Tibial nerve (tissue), 3 donors: ENCODE measurements at regions not wholly inside any gene's neighbourhood (a gene's known extent, or its start where the extent isn't known, plus 50 kb on each side); places are given as distances from the start of the nearest gene placed in this dataset.

ENCODE experiments used
- POLR2A ChIP-seq, 2 donors: fragments of 450-650 bp; IDR thresholded peaks; one replicate each; pipeline ENCODE4 v1.6.1; 2017; ENCODE audit warnings: antibody characterized with exemption in 2 of 2, mild to moderate bottlenecking in 2 of 2, moderate library complexity in 2 of 2
- TF ChIP-seq, protein P1 (sequence below), 5 experiments: fragments of 200-600 bp in 3 of 5; fragments of 450-650 bp in 2 of 5; sonication (generic) in 3 of 5; IDR thresholded peaks; one replicate each; pipeline ENCODE4 v1.5.1; 2016 to 2019; ENCODE audit warnings: antibody characterized with exemption in 5 of 5, mild to moderate bottlenecking in 3 of 5, moderate library complexity in 2 of 5

DNA sequence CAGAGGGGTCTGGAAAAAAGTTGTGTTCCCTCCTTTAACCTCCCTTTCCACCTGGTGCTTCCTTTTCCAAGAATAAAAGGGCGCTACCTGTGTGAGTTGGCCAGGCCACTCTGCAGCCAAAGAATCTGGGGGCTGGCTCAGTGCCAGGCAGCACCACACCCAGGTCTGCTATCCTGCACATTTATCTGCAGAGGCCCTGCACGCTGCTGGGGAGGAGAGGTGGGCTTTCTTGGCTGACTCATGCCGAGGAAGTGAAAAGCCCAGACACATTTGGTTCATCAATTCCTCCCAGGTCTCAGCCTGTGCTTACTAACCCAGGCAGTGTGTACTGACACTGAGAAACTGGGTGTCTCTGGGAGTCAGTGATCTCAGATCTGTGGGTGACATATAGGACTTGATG, 79.8 kb upstream of the F3 start:
- TF ChIP-seq, protein P1, sequence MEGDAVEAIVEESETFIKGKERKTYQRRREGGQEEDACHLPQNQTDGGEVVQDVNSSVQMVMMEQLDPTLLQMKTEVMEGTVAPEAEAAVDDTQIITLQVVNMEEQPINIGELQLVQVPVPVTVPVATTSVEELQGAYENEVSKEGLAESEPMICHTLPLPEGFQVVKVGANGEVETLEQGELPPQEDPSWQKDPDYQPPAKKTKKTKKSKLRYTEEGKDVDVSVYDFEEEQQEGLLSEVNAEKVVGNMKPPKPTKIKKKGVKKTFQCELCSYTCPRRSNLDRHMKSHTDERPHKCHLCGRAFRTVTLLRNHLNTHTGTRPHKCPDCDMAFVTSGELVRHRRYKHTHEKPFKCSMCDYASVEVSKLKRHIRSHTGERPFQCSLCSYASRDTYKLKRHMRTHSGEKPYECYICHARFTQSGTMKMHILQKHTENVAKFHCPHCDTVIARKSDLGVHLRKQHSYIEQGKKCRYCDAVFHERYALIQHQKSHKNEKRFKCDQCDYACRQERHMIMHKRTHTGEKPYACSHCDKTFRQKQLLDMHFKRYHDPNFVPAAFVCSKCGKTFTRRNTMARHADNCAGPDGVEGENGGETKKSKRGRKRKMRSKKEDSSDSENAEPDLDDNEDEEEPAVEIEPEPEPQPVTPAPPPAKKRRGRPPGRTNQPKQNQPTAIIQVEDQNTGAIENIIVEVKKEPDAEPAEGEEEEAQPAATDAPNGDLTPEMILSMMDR (IDR thresholded peaks at IDR 0.05): no peak
- TF ChIP-seq POLR2A (IDR thresholded peaks at IDR 0.05): no peak
